IMR-90 (cell line): ENCODE measurements at regions not wholly inside any gene's neighbourhood (a gene's known extent, or its start where the extent isn't known, plus 50 kb on each side); places are given as distances from the start of the nearest gene placed in this dataset.

Source experiments
- ATAC-seq: fragments of 200-7000 bp; cut with Tn5 transposase; 2 replicates; pipeline ENCODE4 v1.9.1; 2020; ENCODE audit warnings: low read depth, mild to moderate bottlenecking, moderate library complexity
- BruUV-seq: library from RNA; stranded (reverse); fragments of 400-500 nt; replicated peaks from 2 replicates; lab custom pipeline; 2021; lab: Mats Ljungman, UMichigan
- CTCF ChIA-PET: fragments of 300-600 bp; formaldehyde crosslinking; extraction: SDS; loops from one replicate; lab custom pipeline; 2021; ENCODE audit warnings: antibody characterized with exemption; lab: Yijun Ruan, JAX
- POLR2A ChIA-PET: fragments of 300-600 bp; sonication (Branson Sonifier 250); formaldehyde crosslinking; loops from one replicate; lab custom pipeline; 2022; ENCODE audit warnings: antibody characterized with exemption; ENCODE audit not compliant: unreplicated experiment; lab: Charles Lee
- DNase-seq: peaks from one replicate; pipeline ENCODE4 v3.0.0; 2013
- H2AFZ ChIP-seq: replicated peaks from 2 replicates; pipeline ENCODE3; 2013; ENCODE audit warnings: low read length, mild to moderate bottlenecking; ENCODE audit not compliant: poor library complexity
- H2AK5ac ChIP-seq: 2 replicates; pipeline ENCODE4 v1.6.1; 2013; ENCODE audit warnings: low read depth, low read length, inconsistent platforms
- H2AK9ac ChIP-seq: replicated peaks from 2 replicates; pipeline ENCODE3; 2013; ENCODE audit warnings: mild to moderate bottlenecking, low read depth, low read length, moderate library complexity; ENCODE audit not compliant: poor library complexity
- H2BK120ac ChIP-seq: 2 replicates; pipeline ENCODE4 v1.6.1; 2013; ENCODE audit warnings: low read depth, low read length, inconsistent platforms
- H2BK15ac ChIP-seq: 3 replicates; pipeline ENCODE4 v1.6.1; 2013; ENCODE audit warnings: low read depth, low read length, inconsistent platforms
- H2BK20ac ChIP-seq: 2 replicates; pipeline ENCODE4 v1.6.1; 2013; ENCODE audit warnings: low read depth, mild to moderate bottlenecking, inconsistent platforms, low read length, moderate library complexity
- H2BK5ac ChIP-seq: 2 replicates; pipeline ENCODE4 v1.6.1; 2013; ENCODE audit warnings: mild to moderate bottlenecking, low read depth, low read length, inconsistent platforms; ENCODE audit not compliant: poor library complexity, severe bottlenecking
- H3K14ac ChIP-seq: replicated peaks from 2 replicates; pipeline ENCODE4 v1.6.1; 2013; ENCODE audit warnings: low read depth, low read length, inconsistent platforms
- H3K18ac ChIP-seq: 2 replicates; pipeline ENCODE4 v1.6.1; 2013; ENCODE audit warnings: low read depth, low read length, control low read depth
- H3K23ac ChIP-seq: 2 replicates; pipeline ENCODE4 v1.6.1; 2013; ENCODE audit warnings: low read depth, low read length, inconsistent platforms
- H3K27ac ChIP-seq: 2 replicates; pipeline ENCODE4 v1.5.1; 2013; ENCODE audit warnings: mild to moderate bottlenecking, control low read depth, low read length; ENCODE audit not compliant: insufficient read depth
- H3K27me3 ChIP-seq: 2 replicates; pipeline ENCODE4 v1.6.1; 2013; ENCODE audit warnings: low read length; ENCODE audit not compliant: control insufficient read depth, insufficient read depth
- H3K36me3 ChIP-seq: 2 replicates; pipeline ENCODE4 v1.6.1; 2013; ENCODE audit warnings: low read length, mixed read lengths; ENCODE audit not compliant: control insufficient read depth, insufficient read depth
- H3K4ac ChIP-seq: 2 replicates; pipeline ENCODE4 v1.6.1; 2013; ENCODE audit warnings: low read depth, low read length, inconsistent platforms
- H3K4me1 ChIP-seq: 2 replicates; pipeline ENCODE4 v1.6.1; 2013; ENCODE audit warnings: low read length, mixed read lengths; ENCODE audit not compliant: control insufficient read depth, insufficient read depth
- H3K4me2 ChIP-seq: 2 replicates; pipeline ENCODE4 v1.6.1; 2013; ENCODE audit warnings: low read depth, mild to moderate bottlenecking, control low read depth, low read length, moderate library complexity
- H3K4me3 ChIP-seq: 2 replicates; pipeline ENCODE4 v1.5.1; 2013; ENCODE audit warnings: low read depth, mild to moderate bottlenecking, control low read depth, low read length, moderate library complexity; ENCODE audit not compliant: insufficient read depth
- H3K56ac ChIP-seq: 2 replicates; pipeline ENCODE4 v1.6.1; 2013; ENCODE audit warnings: low read length, inconsistent platforms; ENCODE audit not compliant: insufficient read depth; ENCODE audit errors: extremely low read depth
- H3K79me1 ChIP-seq, 2 experiments: 2 replicates each; pipeline ENCODE4 v1.6.1; 2013; ENCODE audit warnings: low read length in 2 of 2, inconsistent platforms in 1 of 2, low read depth in 1 of 2
- H3K9ac ChIP-seq: 2 replicates; pipeline ENCODE4 v1.6.1; 2013; ENCODE audit warnings: low read depth, low read length, control low read depth
- H3K9me1 ChIP-seq: 2 replicates; pipeline ENCODE4 v1.6.1; 2013; ENCODE audit warnings: low read length, inconsistent platforms; ENCODE audit not compliant: insufficient read depth
- H3K9me3 ChIP-seq: 2 replicates; pipeline ENCODE4 v1.6.1; 2013; ENCODE audit warnings: low read length; ENCODE audit not compliant: control insufficient read depth, insufficient read depth
- H4K20me1 ChIP-seq: 2 replicates; pipeline ENCODE4 v1.6.1; 2013; ENCODE audit warnings: low read length, inconsistent platforms; ENCODE audit not compliant: insufficient read depth
- H4K5ac ChIP-seq: 2 replicates; pipeline ENCODE4 v1.6.1; 2013; ENCODE audit warnings: mild to moderate bottlenecking, low read depth, low read length, control low read depth
- H4K8ac ChIP-seq, 2 experiments: 2 replicates each; pipeline ENCODE4 v1.6.1; 2013; ENCODE audit warnings: low read depth in 2 of 2, low read length in 2 of 2, control low read depth in 1 of 2, inconsistent platforms in 1 of 2
- H4K91ac ChIP-seq: 2 replicates; pipeline ENCODE4 v1.6.1; 2013; ENCODE audit warnings: low read depth, low read length, inconsistent platforms; ENCODE audit not compliant: insufficient read depth
- BHLHE40 ChIP-seq: fragments of 150-350 bp; IDR thresholded peaks from 2 replicates; pipeline ENCODE4 v1.6.1; 2016; ENCODE audit warnings: mild to moderate bottlenecking, low read depth, low read length
- CEBPB ChIP-seq: IDR thresholded peaks from 2 replicates; pipeline ENCODE4 v1.6.1; 2012; ENCODE audit warnings: low read depth, low read length, improper control_type of control experiment
- CHD1 ChIP-seq: IDR thresholded peaks from 2 replicates; pipeline ENCODE4 v1.6.1; 2012; ENCODE audit warnings: low read depth, low read length, improper control_type of control experiment
- CTCF ChIP-seq: conservative IDR thresholded peaks from 2 replicates; pipeline ENCODE4 v1.5.1; 2012; ENCODE audit warnings: mild to moderate bottlenecking, low read depth, low read length, improper control_type of control experiment
- ELK1 ChIP-seq: fragments of 150-350 bp; IDR thresholded peaks from 2 replicates; pipeline ENCODE4 v1.6.1; 2016; ENCODE audit warnings: low read depth, mild to moderate bottlenecking, low read length, moderate library complexity, borderline replicate concordance
- FOS ChIP-seq: fragments of 150-350 bp; IDR thresholded peaks from 2 replicates; pipeline ENCODE4 v1.6.1; 2016; ENCODE audit warnings: low read depth, low read length
- MAFK ChIP-seq: IDR thresholded peaks from 2 replicates; pipeline ENCODE4 v1.6.1; 2012; ENCODE audit warnings: low read depth, low read length, improper control_type of control experiment
- MAZ ChIP-seq: IDR thresholded peaks from 2 replicates; pipeline ENCODE4 v1.6.1; 2012; ENCODE audit warnings: low read depth, mild to moderate bottlenecking, low read length, improper control_type of control experiment, moderate library complexity, borderline replicate concordance
- MXI1 ChIP-seq: IDR thresholded peaks from 2 replicates; pipeline ENCODE4 v1.6.1; 2012; ENCODE audit warnings: low read depth, mild to moderate bottlenecking, low read length, moderate library complexity, borderline replicate concordance
- NFE2L2 ChIP-seq: fragments of 150-350 bp; IDR thresholded peaks from 2 replicates; pipeline ENCODE4 v1.6.1; 2016; ENCODE audit warnings: low read depth, mild to moderate bottlenecking, low read length
- POLR2A ChIP-seq: IDR thresholded peaks from 2 replicates; pipeline ENCODE4 v1.6.1; 2012; ENCODE audit warnings: mild to moderate bottlenecking, low read depth, low read length
- RAD21 ChIP-seq: IDR thresholded peaks from 2 replicates; pipeline ENCODE4 v1.6.1; 2012; ENCODE audit warnings: low read length, improper control_type of control experiment
- RCOR1 ChIP-seq: IDR thresholded peaks from 2 replicates; pipeline ENCODE4 v1.6.1; 2012; ENCODE audit warnings: mild to moderate bottlenecking, low read length, improper control_type of control experiment; ENCODE audit not compliant: insufficient replicate concordance
- RFX5 ChIP-seq: IDR thresholded peaks from 2 replicates; pipeline ENCODE4 v1.8.0; 2012; ENCODE audit warnings: low read depth, mild to moderate bottlenecking, low read length, moderate library complexity
- SMC3 ChIP-seq: fragments of 150-350 bp; IDR thresholded peaks from 2 replicates; pipeline ENCODE4 v1.6.1; 2016; ENCODE audit warnings: low read depth, mild to moderate bottlenecking, antibody characterized with exemption, low read length, moderate library complexity
- USF2 ChIP-seq: fragments of 150-350 bp; IDR thresholded peaks from 2 replicates; pipeline ENCODE4 v1.6.1; 2017; ENCODE audit warnings: mild to moderate bottlenecking, antibody characterized with exemption, low read length, low read depth
- WGBS, 2 experiments: methylation state at CpG; one replicate each; pipeline versions ENCODE4 v1.1.5 to v1.1.7; 2013; ENCODE audit warnings: missing lambda C conversion rate in 2 of 2; ENCODE audit not compliant: insufficient read length in 1 of 2; ENCODE audit errors: extremely low coverage in 2 of 2; 5-methylcytosine and 5-hydroxymethylcytosine counted together
- dilution Hi-C: fragments of 300-500 bp; cut with HindIII; formaldehyde crosslinking; loops from one replicate; pipeline ENCODE4 v1.14.3; 2018; ENCODE audit warnings: low sequenced_read_pairs; ENCODE audit not compliant: unreplicated experiment
- in situ Hi-C: fragments of 300-500 bp; cut with MboI; formaldehyde crosslinking; loops from 3 replicates; pipeline ENCODE4 v1.14.3; 2019; ENCODE audit warnings: low sequenced_read_pairs, inconsistent platforms, mixed read lengths
- intact Hi-C: fragments of 100-400 bp; cut with micrococcal nuclease; formaldehyde crosslinking; loops from 2 replicates; pipeline ENCODE4 v1.10.0; 2022

- Histone ChIP-seq H3K23ac (no peak overlapping the region), H3K36me3 (no peaks in the 10 kb centered on the region), H3K4me2 (no peak overlapping the region), H3K4me3 (no peak overlapping the region), H3K4me1 (no peaks in the 10 kb centered on the region), H3K79me1 (no peaks in the 10 kb centered on the region), H4K20me1 (no peaks in the 10 kb centered on the region), H2AK9ac (no peak overlapping the region), H3K9me3 (no peaks in the 10 kb centered on the region; the same call in none of the 2 replicates), H3K27ac (no peak overlapping the region), H4K8ac (no peak overlapping the region), H2BK5ac (no peak overlapping the region), H2BK20ac (no peak overlapping the region), H4K5ac (no peak overlapping the region), H2BK15ac (no peak overlapping the region), H3K14ac (no peak overlapping the region), H3K18ac (no peak overlapping the region), H3K9ac (no peak overlapping the region), H4K91ac (no peak overlapping the region), H3K27me3 (no peaks in the 10 kb centered on the region), H2AFZ (no peak overlapping the region), H3K4ac (no peak overlapping the region), H2AK5ac (no peak overlapping the region), H3K9me1 (no peaks in the 10 kb centered on the region), H3K56ac (no peak overlapping the region), H2BK120ac (no peak overlapping the region)
- DNase-seq: no peak
- in situ Hi-C loops (no loop called here), intact Hi-C loops (no loop called here), dilution Hi-C loops (no loop called here)
- WGBS, 2 experiments: no CpG with 5 or more reads among the region's 1 CpG
- no peak for TF ChIP-seq ELK1
- no peak for TF ChIP-seq RFX5
- no peak for TF ChIP-seq CTCF
- TF ChIP-seq CHD1: no peak
- no peak for TF ChIP-seq SMC3
- TF ChIP-seq MAFK: no peak
- no peak for TF ChIP-seq BHLHE40
- no peak for TF ChIP-seq RCOR1
- no peak for TF ChIP-seq USF2
- no peak for TF ChIP-seq NFE2L2
- TF ChIP-seq FOS: no peak
- TF ChIP-seq MAZ: no peak
- TF ChIP-seq MXI1: no peak
- TF ChIP-seq CEBPB: no peak
- no peak for TF ChIP-seq POLR2A
- TF ChIP-seq RAD21: no peak
- no peak for ATAC-seq
- POLR2A ChIA-PET: no interaction called here
- BruUV-seq: no TSS peak
- CTCF ChIA-PET: no interaction called here
Observed at GRCh38 chr7:125431349-125431748, 501.7 kb upstream of the POT1 start.
